DOHH2 (cell line): ENCODE measurements at regions not wholly inside any gene's neighbourhood (a gene's known extent, or its start where the extent isn't known, plus 50 kb on each side); places are given as distances from the start of the nearest gene placed in this dataset.
"Not testable (repeated sequence)": the region's sequence is repeated elsewhere in the genome, so short reads cannot be mapped to it uniquely, and the experiment has no call there.

Experiments
- H3F3A ChIP-seq: fragments of 200-600 bp; sonication (generic), shearing (Covaris generic); 2 replicates; pipeline ENCODE4 v1.6.0; 2016; ENCODE audit warnings: antibody characterized with exemption, mild to moderate bottlenecking; ENCODE audit not compliant: control insufficient read depth, insufficient read depth
- H3K27ac ChIP-seq: fragments of 200-600 bp; sonication (generic); 2 replicates; pipeline ENCODE4 v1.5.1; 2014; ENCODE audit warnings: low read depth, mild to moderate bottlenecking, low read length, moderate library complexity
- H3K27me3 ChIP-seq: fragments of 200-600 bp; sonication (generic); 2 replicates; pipeline ENCODE4 v1.6.1; 2014; ENCODE audit warnings: mild to moderate bottlenecking, low read length, mixed read lengths; ENCODE audit not compliant: control insufficient read depth
- H3K36me3 ChIP-seq: fragments of 200-600 bp; sonication (generic); 2 replicates; pipeline ENCODE4 v1.6.1; 2014; ENCODE audit warnings: mild to moderate bottlenecking, low read length, moderate library complexity, mixed read lengths; ENCODE audit not compliant: control insufficient read depth
- H3K4me1 ChIP-seq: fragments of 200-600 bp; sonication (generic); 2 replicates; pipeline ENCODE4 v1.6.1; 2014; ENCODE audit warnings: mild to moderate bottlenecking, low read length, mixed read lengths; ENCODE audit not compliant: control insufficient read depth
- H3K4me2 ChIP-seq: fragments of 200-600 bp; sonication (generic); 2 replicates; pipeline ENCODE4 v1.6.0; 2014; ENCODE audit warnings: mild to moderate bottlenecking, low read length, moderate library complexity
- H3K4me3 ChIP-seq: fragments of 200-600 bp; sonication (generic); 2 replicates; pipeline ENCODE4 v1.5.1; 2014; ENCODE audit warnings: mild to moderate bottlenecking, low read length, mixed read lengths
- H3K79me2 ChIP-seq: fragments of 200-600 bp; sonication (generic); 2 replicates; pipeline ENCODE4 v1.6.1; 2014; ENCODE audit warnings: mild to moderate bottlenecking, low read length, mixed read lengths; ENCODE audit not compliant: control insufficient read depth
- H3K9me2 ChIP-seq: fragments of 200-600 bp; sonication (generic); replicated peaks from 2 replicates; pipeline ENCODE4 v1.6.1; 2014; ENCODE audit warnings: mild to moderate bottlenecking, low read length, mixed read lengths; ENCODE audit not compliant: control insufficient read depth
- H3K9me3 ChIP-seq: fragments of 200-600 bp; sonication (generic); 2 replicates; pipeline ENCODE4 v1.6.1; 2014; ENCODE audit warnings: antibody characterized with exemption, low read length, mixed read lengths; ENCODE audit not compliant: control insufficient read depth, insufficient read depth
- H4K20me1 ChIP-seq: fragments of 200-600 bp; sonication (generic); 2 replicates; pipeline ENCODE4 v1.6.0; 2014; ENCODE audit warnings: low read depth, mild to moderate bottlenecking, antibody characterized with exemption, low read length, moderate library complexity; ENCODE audit not compliant: control insufficient read depth, insufficient read depth
- CTCF ChIP-seq: fragments of 200-600 bp; sonication (generic); IDR thresholded peaks from one replicate; pipeline ENCODE4 v1.5.1; 2014; ENCODE audit warnings: antibody characterized with exemption, mild to moderate bottlenecking, low read depth, low read length; ENCODE audit not compliant: poor library complexity, severe bottlenecking
- EZH2phosphoT487 ChIP-seq: fragments of 200-600 bp; sonication (generic); IDR thresholded peaks from 2 replicates; pipeline ENCODE4 v1.6.1; 2017; ENCODE audit warnings: borderline replicate concordance, mild to moderate bottlenecking, antibody characterized with exemption, low read length, moderate library complexity, mixed read lengths

GRCh38 chr1:147417024-147417423, 124.3 kb upstream of the BCL9 start:
- H3K27ac ChIP-seq = no peak overlapping the region
- no peaks in the 10 kb centered on the region for H3F3A ChIP-seq
- H3K4me1 ChIP-seq = no peaks in the 10 kb centered on the region
- no peak overlapping the region for H3K4me2 ChIP-seq
- no peaks in the 10 kb centered on the region for H4K20me1 ChIP-seq
- no peaks in the 10 kb centered on the region for H3K9me3 ChIP-seq
- H3K36me3 ChIP-seq = no peaks in the 10 kb centered on the region
- no peak for TF ChIP-seq EZH2phosphoT487
- TF ChIP-seq CTCF = no peak
- H3K4me3 ChIP-seq = no peak overlapping the region
- no peaks in the 10 kb centered on the region for H3K27me3 ChIP-seq
- no peaks in the 10 kb centered on the region for H3K79me2 ChIP-seq
- no peaks in the 10 kb centered on the region for H3K9me2 ChIP-seq

GRCh38 chr1:147423100-147423827, 118.0 kb upstream of the BCL9 start:
- not testable (repeated sequence) for H3K4me3 ChIP-seq, H3K9me2 ChIP-seq, H3K4me2 ChIP-seq, H3K27ac ChIP-seq, H3K9me3 ChIP-seq, H3K4me1 ChIP-seq, H3F3A ChIP-seq, H4K20me1 ChIP-seq, H3K27me3 ChIP-seq, H3K79me2 ChIP-seq, H3K36me3 ChIP-seq

- TF ChIP-seq CTCF = no peak
- no peak for TF ChIP-seq EZH2phosphoT487
- no peaks in the 10 kb centered on the region for H3K9me3 ChIP-seq
- H4K20me1 ChIP-seq = no peaks in the 10 kb centered on the region
- no peaks in the 10 kb centered on the region for H3K4me1 ChIP-seq
- no peaks in the 10 kb centered on the region for H3K36me3 ChIP-seq
- no peak overlapping the region for H3K27ac ChIP-seq
- no peaks in the 10 kb centered on the region for H3K9me2 ChIP-seq
- no peaks in the 10 kb centered on the region for H3K27me3 ChIP-seq
- no peak overlapping the region for H3K4me2 ChIP-seq
- H3K79me2 ChIP-seq = no peaks in the 10 kb centered on the region
- H3F3A ChIP-seq = no peaks in the 10 kb centered on the region
- no peak overlapping the region for H3K4me3 ChIP-seq
These were observed 106.4 kb upstream of the BCL9 start for GRCh38 chr1:147434921-147435320.

GRCh38 chr1:147444381-147444780, 96.9 kb upstream of the BCL9 start:
- no peaks in the 10 kb centered on the region for H3K27me3 ChIP-seq
- H3K36me3 ChIP-seq = no peaks in the 10 kb centered on the region
- H4K20me1 ChIP-seq = no peaks in the 10 kb centered on the region
- no peaks in the 10 kb centered on the region for H3F3A ChIP-seq
- H3K4me1 ChIP-seq = no peaks in the 10 kb centered on the region
- no peaks in the 10 kb centered on the region for H3K79me2 ChIP-seq
- H3K4me2 ChIP-seq = no peak overlapping the region
- no peak for TF ChIP-seq CTCF
- TF ChIP-seq EZH2phosphoT487 = no peak
- no peak overlapping the region for H3K4me3 ChIP-seq
- no peak overlapping the region for H3K27ac ChIP-seq
- H3K9me3 ChIP-seq = no peaks in the 10 kb centered on the region
- no peaks in the 10 kb centered on the region for H3K9me2 ChIP-seq
